GM19455 (cell line): ENCODE measurements at regions not wholly inside any gene's neighbourhood (a gene's known extent, or its start where the extent isn't known, plus 50 kb on each side); places are given as distances from the start of the nearest gene placed in this dataset.
"Not testable (repeated sequence)": the region's sequence is repeated elsewhere in the genome, so short reads cannot be mapped to it uniquely, and the experiment has no call there.

Experiments used
- ATAC-seq: cut with Tn5 transposase; IDR thresholded peaks from one replicate; pipeline ENCODE4 v1.9.1; 2021; ENCODE audit not compliant: unreplicated experiment

DNA sequence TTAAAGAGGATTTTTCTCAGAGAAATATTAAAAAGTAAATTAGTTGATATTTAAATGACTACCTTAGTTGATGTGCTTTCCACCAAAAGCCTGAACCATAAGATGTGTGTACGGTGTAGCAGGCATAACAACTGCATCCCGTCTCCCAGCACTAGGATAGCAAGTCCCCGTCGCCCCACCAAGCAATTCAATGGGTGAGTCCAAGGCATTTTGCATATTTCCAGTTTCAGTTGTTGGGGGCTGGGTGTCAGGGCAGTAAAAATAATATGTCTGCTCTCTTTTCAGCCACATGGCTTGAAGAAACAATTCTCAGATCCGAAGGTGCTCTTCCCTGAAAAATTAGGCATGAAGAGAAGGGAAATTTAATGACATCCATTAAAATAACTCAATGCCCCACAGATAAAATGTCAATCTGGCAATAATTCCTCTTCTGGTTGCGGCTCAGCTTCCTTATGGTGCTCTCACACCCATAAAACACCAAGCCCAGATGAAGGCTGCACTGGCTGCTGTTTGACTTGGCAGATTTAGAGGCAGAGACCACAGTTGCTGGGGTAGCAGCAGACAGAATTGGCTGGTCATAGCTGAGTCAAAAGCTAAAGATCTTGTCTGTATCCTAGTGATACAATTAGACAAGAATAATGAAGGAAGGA is 124.4 kb upstream of the ADCY2 start:
- no peak for ATAC-seq

DNA sequence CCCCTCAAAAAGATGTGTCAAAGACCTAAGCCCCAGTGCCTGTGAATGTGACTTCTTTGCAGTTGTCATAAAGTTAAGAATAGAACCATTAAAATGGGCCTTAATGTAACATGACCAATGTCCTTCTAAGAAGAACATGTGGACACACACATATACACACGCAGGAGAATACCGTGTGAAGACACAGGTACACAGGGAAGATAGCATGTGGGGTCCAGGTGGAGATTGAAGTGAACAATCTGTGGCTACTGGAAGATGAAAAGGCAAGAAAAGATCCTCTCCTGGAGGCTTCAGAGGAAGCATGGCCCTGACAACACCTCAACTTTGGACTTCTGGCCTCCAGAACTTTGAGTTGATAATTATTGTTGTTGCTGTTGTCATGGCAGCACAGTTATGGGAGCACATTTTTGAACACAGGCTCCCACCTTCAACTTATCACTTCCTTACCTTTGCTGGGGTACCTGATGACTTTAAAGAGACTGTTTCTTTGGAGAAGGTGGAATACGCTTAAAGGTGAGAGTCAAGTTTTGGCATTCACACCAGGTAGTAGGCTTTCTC is 123.5 kb upstream of the ADCY2 start:
- no peak for ATAC-seq

DNA sequence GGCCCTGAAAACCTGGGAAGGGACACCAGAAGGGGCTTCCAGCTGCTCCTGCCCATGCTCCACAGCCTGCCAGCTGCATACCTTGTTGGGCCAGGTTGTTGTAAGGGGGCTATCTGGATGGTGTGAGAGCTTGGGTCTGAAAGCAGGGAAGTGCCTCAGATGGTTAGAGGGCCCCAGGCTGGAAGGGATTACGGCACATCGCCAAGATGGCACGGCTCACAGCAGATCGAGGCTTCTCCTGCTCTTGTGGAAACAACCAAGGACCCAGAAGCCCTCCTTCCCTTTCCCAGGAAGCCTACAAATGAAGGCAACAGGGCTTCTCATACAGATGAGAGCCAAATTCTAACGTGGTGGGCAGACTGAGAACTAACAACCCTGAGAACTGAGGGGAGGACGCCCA is 121.7 kb upstream of the ADCY2 start:
- no peak for ATAC-seq

DNA sequence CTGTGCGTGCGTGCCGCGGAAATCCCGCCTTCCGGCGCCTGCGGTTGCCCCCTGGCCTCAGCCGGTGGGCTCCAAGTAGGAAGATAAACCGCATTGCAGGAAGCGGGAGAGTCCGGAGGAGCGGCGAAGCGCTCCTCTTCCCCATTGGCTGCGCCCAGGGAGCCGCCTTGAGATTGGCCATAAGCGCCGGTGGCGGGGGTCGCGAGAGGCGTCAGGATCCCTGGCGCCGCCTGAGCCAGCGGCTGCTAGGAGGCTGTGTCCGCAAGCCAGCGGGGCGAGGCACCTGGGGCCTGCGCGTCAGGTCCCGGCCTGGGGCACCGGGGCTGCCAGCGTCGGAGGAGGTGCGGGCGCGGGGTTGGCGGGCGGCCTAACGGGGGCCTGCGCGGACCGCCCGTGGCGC is 106.3 kb upstream of the ADCY2 start:
- ATAC-seq: not testable (repeated sequence)

DNA sequence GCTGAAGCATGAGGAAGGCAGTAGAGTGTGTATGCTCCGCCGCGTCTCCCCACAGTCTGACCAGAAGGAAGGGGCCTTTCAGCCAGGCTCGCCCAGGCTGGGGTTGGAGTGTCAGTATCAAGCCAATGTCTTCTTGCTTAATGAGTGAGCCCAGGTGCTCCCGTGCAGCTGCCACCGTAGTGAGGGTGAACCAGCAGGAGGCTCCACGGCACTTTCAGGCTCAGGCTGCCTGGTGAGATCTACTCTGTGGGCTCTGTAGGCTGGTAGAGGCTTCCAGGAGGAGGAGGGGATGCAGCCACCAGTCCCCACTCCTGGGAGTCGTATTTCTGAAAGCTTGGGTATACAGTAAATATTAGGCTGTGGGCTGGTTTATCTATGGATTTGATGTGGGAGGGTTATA is 98.1 kb upstream of the ADCY2 start:
- not testable (repeated sequence) for ATAC-seq

DNA sequence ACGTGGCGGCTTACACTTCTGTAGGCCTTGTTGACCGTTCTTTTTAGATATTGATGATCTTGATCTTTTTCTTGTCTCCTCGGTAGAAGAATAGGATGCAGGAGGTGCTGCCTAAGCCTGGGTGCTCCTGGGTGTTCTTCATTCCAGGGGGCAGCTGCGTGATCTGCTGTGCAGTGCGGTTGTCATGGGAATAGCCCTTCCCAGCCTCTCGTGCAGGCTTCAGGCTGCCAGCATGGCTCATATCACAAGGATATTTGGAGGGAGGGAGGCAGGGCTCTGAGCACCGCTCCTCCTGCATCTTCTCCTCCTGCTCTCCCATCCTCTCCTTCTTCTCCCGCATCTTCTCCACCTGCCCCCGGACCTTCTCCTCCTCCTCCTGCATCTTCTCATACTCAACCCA is 96.2 kb upstream of the ADCY2 start:
- not testable (repeated sequence) for ATAC-seq

DNA sequence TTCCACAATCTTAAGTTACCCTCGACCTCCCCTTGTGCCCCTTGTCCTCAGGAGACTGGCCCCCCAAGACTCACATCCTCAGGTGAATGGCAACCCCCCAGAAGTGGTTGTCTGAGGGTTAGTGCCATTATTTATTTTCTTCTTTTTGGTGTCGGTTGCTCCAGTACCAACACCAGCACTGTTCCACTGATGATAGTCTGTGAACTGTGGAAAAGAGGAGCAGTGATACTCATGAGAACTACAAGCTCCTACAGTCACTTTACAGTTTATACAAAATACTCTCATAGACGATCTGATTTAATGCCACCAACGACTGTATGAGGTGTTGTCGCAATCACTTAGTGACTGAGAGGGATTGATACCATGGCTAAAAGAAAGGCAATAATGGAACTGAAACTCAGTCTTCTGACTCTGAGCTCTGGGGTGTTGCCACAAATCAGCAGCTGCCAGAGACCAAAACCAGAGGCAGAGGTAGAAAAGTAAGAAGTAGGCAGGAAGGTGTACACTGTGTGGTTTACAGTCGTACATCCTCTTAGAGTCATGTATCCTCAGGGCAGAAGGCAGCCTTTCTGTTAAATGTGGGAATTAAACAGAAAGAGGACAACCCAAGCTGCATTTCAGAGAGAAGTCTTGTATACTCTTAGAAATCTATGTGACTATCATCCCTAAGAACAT is 90.8 kb upstream of the ADCY2 start:
- not testable (repeated sequence) for ATAC-seq

DNA sequence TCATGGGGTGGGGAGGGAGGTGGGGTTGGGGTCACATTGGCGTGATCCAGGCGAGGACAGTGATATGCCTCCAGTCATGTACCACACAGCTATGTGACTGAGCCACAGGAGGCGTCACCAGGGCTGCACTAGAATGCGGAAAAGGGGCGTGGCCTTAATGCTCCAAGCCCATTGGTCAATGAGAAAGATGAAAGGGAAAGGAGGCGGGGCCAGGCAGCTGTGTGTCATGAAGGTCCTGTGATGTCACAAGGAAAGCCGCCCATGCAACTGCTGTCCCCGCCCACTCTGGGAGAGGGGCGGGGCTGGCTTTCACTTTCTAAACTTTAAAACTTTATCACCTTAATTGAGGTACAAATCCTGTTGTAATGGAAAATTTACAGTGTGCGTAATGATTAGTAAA is 89.4 kb upstream of the ADCY2 start:
- not testable (repeated sequence) for ATAC-seq

DNA sequence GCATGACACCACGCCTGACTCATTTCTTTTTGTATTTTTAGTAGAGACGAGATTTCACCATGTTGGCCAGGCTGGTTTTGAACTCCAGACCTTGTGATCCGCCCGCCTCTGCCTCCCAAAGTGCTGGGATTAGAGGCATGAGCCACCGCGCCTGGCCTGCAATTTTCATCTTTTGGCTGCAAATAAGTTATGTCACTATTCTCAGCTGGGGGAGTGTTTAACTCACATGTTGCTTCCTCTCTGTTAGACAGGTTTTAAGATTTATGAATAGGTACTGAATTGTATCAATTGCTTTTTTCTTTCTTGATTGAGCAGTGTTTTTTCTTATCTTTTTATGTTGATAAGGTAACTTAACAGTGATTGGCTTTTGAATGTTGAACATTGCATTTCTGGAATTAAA is 88.2 kb upstream of the ADCY2 start:
- ATAC-seq: not testable (repeated sequence)

DNA sequence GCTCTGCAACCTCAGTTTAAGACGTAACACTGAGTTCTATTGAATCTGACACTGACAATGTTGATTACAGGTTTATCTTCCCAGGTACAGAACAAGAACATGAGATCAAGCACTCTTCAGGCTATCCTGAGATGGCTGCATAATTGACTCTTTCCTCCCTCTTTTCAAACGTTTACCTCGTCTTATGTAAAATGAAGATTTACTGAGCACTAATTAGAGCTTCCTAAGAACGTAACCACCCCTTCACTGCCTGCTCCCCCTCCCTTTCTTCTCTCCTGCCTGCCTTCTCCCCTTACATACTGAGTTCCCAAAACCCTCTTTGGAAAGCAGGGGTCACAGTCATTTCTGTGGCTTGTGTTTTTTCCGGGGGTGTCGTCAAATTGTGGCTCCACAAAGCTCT is 86.2 kb upstream of the ADCY2 start:
- not testable (repeated sequence) for ATAC-seq

DNA sequence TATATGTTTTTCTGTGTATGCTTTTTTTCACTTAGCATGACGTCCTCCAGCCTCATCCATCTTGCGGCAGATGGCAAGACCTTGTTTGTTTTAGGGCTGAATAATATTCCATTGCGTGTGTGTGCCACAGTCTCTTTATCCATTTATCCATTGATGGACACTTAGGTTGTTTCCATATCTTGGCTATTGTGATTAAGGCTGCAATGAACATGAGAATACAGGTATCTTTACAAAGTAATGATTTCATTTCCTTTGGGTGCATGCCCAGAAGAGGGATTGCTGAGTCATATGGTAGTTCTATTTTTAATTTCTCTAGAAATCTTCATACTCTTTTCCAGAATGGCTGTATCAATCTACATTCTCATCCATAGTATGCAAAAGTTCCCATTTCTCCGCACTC is 85.3 kb upstream of the ADCY2 start:
- ATAC-seq: not testable (repeated sequence)

DNA sequence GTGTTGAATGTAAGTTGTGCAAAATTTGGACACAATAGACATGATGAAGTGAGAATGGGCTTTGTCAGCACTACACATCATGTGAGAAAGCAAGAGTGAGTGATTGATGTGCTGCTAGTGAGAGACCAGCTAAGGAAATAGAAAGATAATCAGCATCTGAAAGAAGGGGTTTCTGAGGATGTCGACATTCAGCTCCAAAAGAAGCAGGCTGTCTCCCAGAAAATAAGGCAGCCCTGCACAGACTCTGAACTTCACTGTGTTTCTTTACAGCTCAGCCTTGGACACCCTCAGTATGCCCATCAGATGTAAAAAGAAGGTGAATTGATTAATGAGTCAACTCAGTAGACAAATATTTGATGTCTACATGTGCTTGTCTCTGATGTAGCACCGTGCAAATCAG is 80.8 kb upstream of the ADCY2 start:
- no peak for ATAC-seq

DNA sequence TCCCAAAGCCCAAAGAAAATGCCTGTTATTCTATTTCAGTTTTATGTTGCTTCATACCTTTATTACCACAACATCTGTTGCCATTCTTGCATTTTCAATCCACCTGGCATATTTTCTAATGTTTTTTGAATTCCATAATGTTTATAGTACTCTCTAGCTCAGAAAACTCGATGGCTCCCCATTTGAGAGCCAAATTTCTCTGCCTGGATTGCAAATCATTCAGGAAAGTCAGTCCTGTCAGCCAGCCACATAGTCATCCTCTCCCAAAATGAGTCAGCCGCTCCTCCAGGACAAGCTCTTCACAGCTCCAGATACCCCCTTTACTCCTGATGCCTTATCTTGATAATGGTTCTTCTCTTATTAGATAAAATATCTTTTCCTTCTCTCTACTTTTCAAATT is 78.2 kb upstream of the ADCY2 start:
- ATAC-seq: no peak

DNA sequence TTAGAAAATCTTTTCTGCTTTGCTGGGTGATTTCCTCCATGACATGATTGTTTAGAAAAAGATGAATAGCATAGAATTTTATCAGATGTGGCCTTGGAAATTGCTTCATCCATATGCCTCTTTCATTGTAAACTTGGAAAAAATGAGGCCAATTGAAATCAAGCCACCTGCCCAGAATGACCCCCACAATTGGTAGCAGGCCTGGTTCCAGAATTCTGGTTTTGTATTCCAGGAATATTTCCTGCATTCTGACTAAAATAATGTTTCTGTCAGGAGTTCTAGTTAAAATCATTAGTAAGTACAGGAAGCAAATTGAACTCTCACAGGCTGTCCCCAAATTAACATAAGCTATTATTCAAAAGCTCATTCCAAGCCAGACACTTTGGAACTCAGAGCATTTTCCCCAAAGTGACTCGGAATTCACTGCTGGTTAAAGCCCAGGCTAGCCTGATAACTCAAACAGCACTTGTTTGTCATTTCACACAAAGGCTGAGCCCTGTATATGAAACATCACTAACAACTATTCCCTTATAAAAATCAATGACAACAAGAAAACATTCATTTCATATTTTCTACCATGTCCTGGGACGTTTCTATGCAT is 75.1 kb upstream of the ADCY2 start:
- ATAC-seq: no peak

DNA sequence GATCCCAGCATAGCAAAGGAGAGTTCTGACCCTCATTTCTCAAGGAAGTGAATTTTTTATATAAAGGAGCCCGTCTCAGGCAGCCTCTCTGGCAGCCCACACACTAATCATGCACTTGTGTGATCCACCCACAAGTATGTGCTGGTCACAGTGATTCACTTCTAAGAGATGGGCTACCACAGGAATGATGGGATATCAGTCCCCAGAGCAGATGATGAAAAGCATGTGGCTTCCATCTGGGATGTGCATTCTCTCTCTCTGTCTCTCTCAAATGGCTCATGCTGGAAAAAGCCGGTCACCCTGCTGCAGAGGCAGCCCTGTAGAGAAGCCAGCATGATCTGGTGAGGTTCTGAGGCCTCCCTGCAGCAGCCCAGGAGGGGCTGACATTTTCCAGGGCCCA is 74.2 kb upstream of the ADCY2 start:
- ATAC-seq: no peak

DNA sequence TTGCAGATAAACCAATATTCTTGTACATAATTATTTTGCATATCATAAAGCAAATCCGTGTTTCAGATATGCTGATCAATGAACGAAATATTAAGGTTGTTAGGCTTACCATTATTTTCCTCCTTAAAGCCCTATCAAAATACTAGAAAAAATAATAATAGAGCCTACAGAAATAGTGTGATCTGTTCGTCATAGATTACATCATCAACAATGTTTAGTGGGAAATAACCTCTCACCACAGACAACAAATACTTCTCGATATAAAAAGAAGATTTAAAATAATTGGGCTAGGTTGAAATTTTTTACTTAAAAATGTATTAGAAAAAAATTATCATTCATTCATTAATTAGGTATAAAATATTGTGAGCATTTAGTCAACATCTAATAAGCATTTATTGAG is 71.0 kb upstream of the ADCY2 start:
- no peak for ATAC-seq

DNA sequence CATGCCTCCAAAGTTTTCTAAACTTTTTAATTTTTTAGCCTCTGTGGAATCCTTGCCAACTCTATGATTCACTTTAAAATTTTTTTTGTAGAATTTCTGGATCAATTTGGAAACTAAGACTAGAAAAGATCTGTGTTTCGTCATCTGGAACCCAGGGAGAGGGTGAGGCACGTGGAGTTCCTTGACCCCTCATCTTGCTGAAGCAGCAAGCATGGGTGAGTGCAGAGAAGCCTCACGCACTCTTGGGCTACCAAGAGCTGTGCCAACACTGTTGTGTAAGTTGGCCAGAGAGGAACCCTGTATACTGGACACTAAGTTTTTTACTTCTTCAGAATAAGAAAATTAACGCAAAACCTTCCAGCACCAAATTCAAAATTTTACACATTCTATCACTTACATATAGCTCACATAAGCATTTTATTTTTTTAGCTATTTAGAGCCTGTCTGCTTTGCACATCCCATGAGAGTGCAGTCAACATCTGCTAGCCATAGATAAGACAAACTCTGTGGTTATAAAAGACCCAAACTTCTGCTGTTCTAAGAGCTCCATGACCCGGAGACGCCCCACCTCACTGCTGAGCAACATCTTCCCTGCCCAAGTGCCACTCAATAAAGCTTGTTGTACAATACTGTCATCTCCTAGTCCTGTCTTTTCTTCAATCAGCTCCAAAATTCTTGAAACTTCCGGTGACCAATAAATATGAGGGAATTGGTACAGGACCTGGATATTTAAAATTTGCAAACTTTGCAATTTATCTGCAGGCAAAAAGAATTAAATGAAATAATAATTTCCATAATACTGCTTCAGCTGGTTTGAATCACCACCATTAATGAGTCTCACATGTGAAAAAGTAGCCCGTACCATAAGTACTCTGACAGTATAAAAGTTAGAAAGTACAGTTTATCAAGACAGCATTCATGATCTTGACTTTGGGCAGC is 69.7 kb upstream of the ADCY2 start:
- no peak for ATAC-seq

DNA sequence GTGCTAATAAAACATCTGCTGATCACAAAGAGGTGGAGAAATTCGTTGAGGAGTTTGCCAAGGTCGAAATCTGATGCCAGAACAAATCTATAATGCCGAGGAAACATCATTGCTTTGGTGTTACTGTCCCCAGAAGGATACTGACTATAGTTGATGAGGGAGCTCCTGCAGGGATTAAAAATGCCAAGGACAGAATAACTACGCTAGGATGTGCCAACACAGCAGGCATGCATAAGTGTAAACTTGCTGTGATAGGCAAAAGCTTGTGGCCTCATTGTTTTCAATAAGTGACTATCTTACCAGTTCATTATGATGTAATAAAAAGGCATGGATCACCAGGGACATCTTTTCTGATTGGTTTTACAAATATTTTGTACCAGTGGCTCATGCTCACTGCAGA is 66.8 kb upstream of the ADCY2 start:
- no peak for ATAC-seq

DNA sequence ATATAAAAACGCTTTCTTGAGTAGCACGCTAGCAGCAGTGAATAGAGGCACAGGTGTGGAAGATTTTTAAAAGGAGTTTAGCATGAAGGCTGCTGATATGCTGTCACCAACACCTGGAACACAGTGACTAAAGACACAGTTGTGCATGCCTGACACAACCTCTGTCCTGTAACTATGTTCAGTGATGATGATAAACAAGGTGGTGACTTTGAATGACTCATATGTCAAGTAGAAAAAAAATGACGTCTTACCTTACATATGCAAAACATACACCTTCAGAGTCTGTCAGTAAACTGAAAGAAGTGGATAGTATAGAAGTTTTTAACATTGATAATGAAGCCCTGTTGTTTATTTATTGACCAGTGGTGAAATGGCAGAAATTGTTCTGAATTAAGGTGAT is 66.2 kb upstream of the ADCY2 start:
- no peak for ATAC-seq

DNA sequence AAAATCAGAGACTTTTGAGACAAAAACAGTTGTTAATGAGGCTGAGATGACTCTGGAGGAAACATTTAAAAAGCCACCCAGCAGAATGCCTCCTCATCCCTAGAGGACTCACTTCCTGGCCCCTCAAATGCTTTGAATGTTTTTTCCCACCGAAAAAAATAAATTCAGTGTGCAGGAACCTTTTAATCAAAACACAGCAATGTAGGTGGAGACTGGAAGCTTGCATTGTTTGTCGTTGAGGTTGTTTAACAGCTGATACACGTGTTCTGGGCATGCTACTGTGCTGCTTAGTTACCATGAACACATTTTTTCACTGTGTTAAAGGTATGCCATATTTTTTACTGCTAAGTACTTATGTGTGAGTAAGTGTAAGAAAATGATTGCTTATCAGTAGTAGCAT is 65.7 kb upstream of the ADCY2 start:
- no peak for ATAC-seq

DNA sequence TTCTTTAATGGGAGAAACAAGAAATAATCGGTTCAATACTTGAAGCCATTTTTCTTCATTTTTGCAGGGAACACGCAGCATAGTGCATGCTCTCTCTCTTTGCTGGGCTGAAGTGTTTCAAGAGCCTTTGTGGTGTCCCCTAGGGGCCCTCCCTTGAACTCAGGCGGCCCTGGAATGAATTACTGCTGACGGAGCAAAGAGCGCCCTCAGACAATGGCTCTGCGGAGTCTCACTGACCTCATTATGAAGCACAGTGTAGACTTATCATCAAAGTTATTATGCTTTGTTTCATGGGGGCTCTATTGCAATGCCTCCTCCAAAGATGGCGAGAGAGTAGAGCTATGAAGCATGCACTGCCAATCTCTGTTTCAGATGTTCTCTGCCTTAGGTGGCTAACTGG is 64.8 kb upstream of the ADCY2 start:
- ATAC-seq: no peak
